GM06990 (cell line): ENCODE measurements at regions not wholly inside any gene's neighbourhood (a gene's known extent, or its start where the extent isn't known, plus 50 kb on each side); places are given as distances from the start of the nearest gene placed in this dataset.
"Not testable (repeated sequence)": the region's sequence is repeated elsewhere in the genome, so short reads cannot be mapped to it uniquely, and the experiment has no call there.

Experiments used
- DNase-seq: peaks from one replicate; pipeline ENCODE4 v3.0.0-alpha.2; 2011; ENCODE audit not compliant: insufficient read length; ENCODE audit errors: extremely low read depth
- H3K27me3 ChIP-seq: replicated peaks from 2 replicates; pipeline ENCODE4 v1.6.0; 2011; ENCODE audit warnings: low read length; ENCODE audit not compliant: control insufficient read depth, insufficient read depth
- H3K36me3 ChIP-seq: 2 replicates; pipeline ENCODE4 v1.5.1; 2011; ENCODE audit warnings: low read length; ENCODE audit not compliant: control insufficient read depth, insufficient read depth
- H3K4me3 ChIP-seq: replicated peaks from 2 replicates; pipeline ENCODE4 v1.5.1; 2011; ENCODE audit warnings: low read depth, mild to moderate bottlenecking, control low read depth, low read length
- TF ChIP-seq, protein P1 (sequence below): IDR thresholded peaks from 2 replicates; pipeline ENCODE4 v1.5.1; 2011; ENCODE audit warnings: low read length, control low read depth, mild to moderate bottlenecking, inconsistent platforms; ENCODE audit not compliant: insufficient read depth, poor library complexity, severe bottlenecking

GRCh38 chr9:134530724-134531123, 110.9 kb upstream of the COL5A1 start:
- no peaks in the 10 kb centered on the region for H3K36me3 ChIP-seq
- no peaks in the 10 kb centered on the region; the same call in 1 of the 2 replicates for H3K27me3 ChIP-seq
- H3K4me3 ChIP-seq: no peak overlapping the region
- TF ChIP-seq, protein P1, sequence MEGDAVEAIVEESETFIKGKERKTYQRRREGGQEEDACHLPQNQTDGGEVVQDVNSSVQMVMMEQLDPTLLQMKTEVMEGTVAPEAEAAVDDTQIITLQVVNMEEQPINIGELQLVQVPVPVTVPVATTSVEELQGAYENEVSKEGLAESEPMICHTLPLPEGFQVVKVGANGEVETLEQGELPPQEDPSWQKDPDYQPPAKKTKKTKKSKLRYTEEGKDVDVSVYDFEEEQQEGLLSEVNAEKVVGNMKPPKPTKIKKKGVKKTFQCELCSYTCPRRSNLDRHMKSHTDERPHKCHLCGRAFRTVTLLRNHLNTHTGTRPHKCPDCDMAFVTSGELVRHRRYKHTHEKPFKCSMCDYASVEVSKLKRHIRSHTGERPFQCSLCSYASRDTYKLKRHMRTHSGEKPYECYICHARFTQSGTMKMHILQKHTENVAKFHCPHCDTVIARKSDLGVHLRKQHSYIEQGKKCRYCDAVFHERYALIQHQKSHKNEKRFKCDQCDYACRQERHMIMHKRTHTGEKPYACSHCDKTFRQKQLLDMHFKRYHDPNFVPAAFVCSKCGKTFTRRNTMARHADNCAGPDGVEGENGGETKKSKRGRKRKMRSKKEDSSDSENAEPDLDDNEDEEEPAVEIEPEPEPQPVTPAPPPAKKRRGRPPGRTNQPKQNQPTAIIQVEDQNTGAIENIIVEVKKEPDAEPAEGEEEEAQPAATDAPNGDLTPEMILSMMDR: no peak
- no peak for DNase-seq

DNA sequence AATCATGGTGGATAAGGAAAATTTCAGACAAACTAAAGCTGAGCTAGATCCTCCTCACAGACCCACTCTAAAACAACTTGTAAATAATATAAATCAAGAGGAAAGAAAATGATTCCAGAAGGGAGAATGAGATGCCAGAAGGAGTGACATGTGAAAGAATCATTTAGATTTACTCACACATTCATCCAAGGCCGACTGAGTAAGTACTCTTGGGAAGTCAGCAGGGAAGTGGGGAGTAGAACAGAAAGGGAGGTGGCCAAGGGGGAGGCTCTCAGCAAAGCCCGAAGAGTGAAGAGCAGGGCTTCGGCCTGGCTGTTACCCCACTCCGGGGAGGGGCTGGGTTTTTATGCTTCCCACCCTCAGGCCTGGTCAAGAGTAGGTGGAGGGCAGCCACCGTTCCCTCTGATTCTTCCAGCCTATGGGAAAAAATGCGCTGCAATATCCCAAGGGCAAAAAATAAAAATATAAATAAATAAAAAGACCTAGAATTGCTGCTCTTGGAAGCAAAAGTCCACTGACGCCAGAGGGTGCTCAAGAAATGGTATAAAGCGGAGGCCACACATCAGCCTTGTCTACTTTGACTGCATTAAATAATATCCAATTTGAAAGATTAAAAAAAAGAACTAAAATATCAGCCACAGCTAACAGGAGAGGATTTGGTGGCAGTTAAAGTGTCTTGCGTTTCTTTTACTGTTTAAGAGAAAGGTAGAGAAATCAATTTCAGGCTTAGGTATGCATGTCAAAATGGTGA, 110.2 kb upstream of the COL5A1 start:
- DNase-seq: no peak
- Histone ChIP-seq H3K27me3 (no peaks in the 10 kb centered on the region; the same call in 1 of the 2 replicates), H3K36me3 (no peaks in the 10 kb centered on the region), H3K4me3 (no peak overlapping the region)
- TF ChIP-seq, protein P1: no peak

DNA sequence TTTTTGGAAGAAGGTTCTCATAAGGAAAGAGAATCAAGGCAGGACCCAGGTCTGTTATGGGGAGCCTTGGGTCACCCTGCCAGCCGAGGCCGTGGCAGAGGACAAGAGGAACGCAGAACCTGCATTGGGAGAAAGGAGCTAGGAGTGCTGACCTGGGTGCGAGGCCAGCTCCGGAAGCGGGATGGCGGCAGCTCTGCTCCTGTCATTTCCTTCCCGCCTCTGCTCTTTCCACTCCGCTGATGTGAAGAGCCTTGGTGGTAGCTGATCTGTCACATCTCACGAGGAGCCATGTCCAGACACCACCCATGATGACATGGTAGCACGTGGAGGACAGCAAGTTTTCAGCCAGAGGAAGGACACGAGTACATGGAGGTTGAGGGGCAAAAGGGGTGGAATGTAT, 109.5 kb upstream of the COL5A1 start:
- no peak for DNase-seq
- Histone ChIP-seq H3K36me3 (no peaks in the 10 kb centered on the region), H3K4me3 (no peak overlapping the region), H3K27me3 (no peaks in the 10 kb centered on the region; the same call in 1 of the 2 replicates)
- TF ChIP-seq, protein P1: no peak

DNA sequence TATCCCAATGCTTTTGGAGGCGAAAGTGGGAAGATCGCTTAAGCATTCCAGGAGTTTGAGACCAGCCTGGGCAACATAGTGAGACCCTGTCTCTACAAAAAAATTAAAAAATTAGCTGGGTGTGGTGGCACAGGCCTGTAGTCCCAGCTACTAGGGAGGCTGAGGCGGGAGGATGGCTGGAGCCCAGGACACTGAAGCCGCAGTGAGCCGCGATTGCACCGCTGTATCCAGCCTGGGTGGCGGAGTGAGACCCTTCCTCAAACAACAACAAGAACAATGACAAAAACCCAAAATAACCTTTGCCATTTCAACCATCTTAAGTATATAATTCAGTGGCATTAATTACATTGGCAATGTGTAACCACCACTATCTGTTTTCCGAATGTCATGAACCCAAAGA, 108.9 kb upstream of the COL5A1 start:
- not testable (repeated sequence) for DNase-seq, H3K36me3 ChIP-seq, H3K27me3 ChIP-seq, H3K4me3 ChIP-seq

- DNase-seq: no peak
- Histone ChIP-seq H3K36me3 (no peaks in the 10 kb centered on the region), H3K4me3 (no peak overlapping the region), H3K27me3 (no peaks in the 10 kb centered on the region; the same call in none of the 2 replicates)
- TF ChIP-seq, protein P1: no peak
Observed at GRCh38 chr9:134533850-134534588, 107.6 kb upstream of the COL5A1 start.

DNA sequence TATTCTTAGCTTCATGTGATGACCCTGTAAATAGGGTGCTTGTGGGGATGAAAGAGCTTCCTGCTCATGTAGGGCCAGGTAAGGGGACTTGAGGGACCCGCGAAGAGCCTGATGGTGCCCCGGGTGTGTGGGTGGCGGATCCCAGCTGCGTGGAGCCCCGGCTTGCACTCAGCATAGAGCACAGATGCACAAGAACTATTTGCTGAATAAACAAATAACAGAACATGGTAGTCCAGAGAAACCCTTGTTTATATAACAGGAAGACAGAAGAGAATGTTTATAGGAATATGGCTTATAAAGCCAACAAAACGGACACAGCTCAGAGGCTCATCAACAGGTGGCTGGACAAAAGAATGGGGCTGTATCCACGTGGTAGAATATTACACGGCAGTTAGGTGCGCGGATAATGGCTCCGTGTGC, 106.9 kb upstream of the COL5A1 start:
- Histone ChIP-seq H3K27me3 (no peaks in the 10 kb centered on the region; the same call in none of the 2 replicates), H3K36me3 (no peaks in the 10 kb centered on the region), H3K4me3 (no peak overlapping the region)
- DNase-seq: no peak
- TF ChIP-seq, protein P1: no peak
